ENCODE measurements at regions not wholly inside any gene's neighbourhood (a gene's known extent, or its start where the extent isn't known, plus 50 kb on each side); places are given as distances from the start of the nearest gene placed in this dataset.
"Not testable (repeated sequence)": the region's sequence is repeated elsewhere in the genome, so short reads cannot be mapped to it uniquely, and the experiment has no call there.

- H3K36me3 ChIP-seq (replicated peaks in 1 of 2; ENCODE audit: control insufficient read depth in 2 of 2, insufficient read depth in 2 of 2, low read length in 2 of 2); H3K27me3 ChIP-seq (ENCODE audit: control insufficient read depth in 3 of 3, insufficient read depth in 3 of 3, low read depth in 1 of 3, low read length in 3 of 3); H2BK12ac ChIP-seq (ENCODE audit: low read length); DNase-seq (ENCODE audit: low spot score); H3K4ac ChIP-seq (ENCODE audit: low read length); H4K91ac ChIP-seq (ENCODE audit: low read depth, low read length, poor library complexity); H3K27ac ChIP-seq (replicated peaks; ENCODE audit: low read length); H3K79me1 ChIP-seq (ENCODE audit: low read depth, low read length); H3K4me1 ChIP-seq (ENCODE audit: control insufficient read depth in 2 of 2, insufficient read depth in 1 of 2, low read depth in 1 of 2, low read length in 2 of 2); H2BK120ac ChIP-seq (ENCODE audit: low read depth, low read length); H3K4me3 ChIP-seq (ENCODE audit: low read length in 2 of 2); H3K9me3 ChIP-seq (replicated peaks in 1 of 2; ENCODE audit: control insufficient read depth in 2 of 2, insufficient read depth in 1 of 2, low read depth in 1 of 2, low read length in 2 of 2); H2BK15ac ChIP-seq (ENCODE audit: low read length); H3K9ac ChIP-seq (ENCODE audit: low read depth, low read length, poor library complexity); H3K14ac ChIP-seq (ENCODE audit: low read length); H3K23ac ChIP-seq (ENCODE audit: low read depth, low read length, poor library complexity); H3K4me2 ChIP-seq (ENCODE audit: insufficient read depth, low read length, poor library complexity, severe bottlenecking); H4K8ac ChIP-seq (ENCODE audit: low read depth, low read length); H2BK5ac ChIP-seq (ENCODE audit: low read length); H2AFZ ChIP-seq (ENCODE audit: low read length); H3K18ac ChIP-seq (ENCODE audit: low read length); H2AK5ac ChIP-seq (ENCODE audit: low read depth, low read length): not testable (repeated sequence)
- no CpG with 5 or more reads among the region's 13 CpGs for WGBS, 2 donors (ENCODE audit: extremely low coverage in 2 of 2, insufficient read length in 2 of 2, insufficient replicate concordance in 1 of 2)
Measured at GRCh38 chr18:78438235-78438634, 541.4 kb upstream of the SALL3 start.

GRCh38 chr18:78445880-78446279, 533.7 kb upstream of the SALL3 start:
- H3K36me3 ChIP-seq (replicated peaks in 1 of 2; ENCODE audit: control insufficient read depth in 2 of 2, insufficient read depth in 2 of 2, low read length in 2 of 2), result peaks cover 0 to 2% of the 10 kb centered on the region in 2 donors
- H3K27me3 ChIP-seq (ENCODE audit: control insufficient read depth in 3 of 3, insufficient read depth in 3 of 3, low read depth in 1 of 3, low read length in 3 of 3), result no peaks in the 10 kb centered on the region
- H3K4me1 ChIP-seq (ENCODE audit: control insufficient read depth in 2 of 2, insufficient read depth in 1 of 2, low read depth in 1 of 2, low read length in 2 of 2), result no peaks in the 10 kb centered on the region
- DNase-seq (ENCODE audit: low spot score), result no peak
- no peak overlapping the region for H2BK15ac ChIP-seq (ENCODE audit: low read length)
- H3K79me1 ChIP-seq (ENCODE audit: low read depth, low read length), result peaks cover 2% of the 10 kb centered on the region
- H3K4ac ChIP-seq (ENCODE audit: low read length), result no peak overlapping the region
- H3K27ac ChIP-seq (replicated peaks; ENCODE audit: low read length), result no peak overlapping the region
- H3K4me3 ChIP-seq (ENCODE audit: low read length in 2 of 2), result no peak overlapping the region
- no peak overlapping the region for H2AK5ac ChIP-seq (ENCODE audit: low read depth, low read length)
- no peak overlapping the region for H3K14ac ChIP-seq (ENCODE audit: low read length)
- H4K8ac ChIP-seq (ENCODE audit: low read depth, low read length), result no peak overlapping the region
- H3K4me2 ChIP-seq (ENCODE audit: insufficient read depth, low read length, poor library complexity, severe bottlenecking), result no peak overlapping the region
- H4K91ac ChIP-seq (ENCODE audit: low read depth, low read length, poor library complexity), result no peak overlapping the region
- H2BK120ac ChIP-seq (ENCODE audit: low read depth, low read length), result no peak overlapping the region
- no peak overlapping the region for H3K9ac ChIP-seq (ENCODE audit: low read depth, low read length, poor library complexity)
- no peak overlapping the region for H2AFZ ChIP-seq (ENCODE audit: low read length)
- no CpG with 5 or more reads among the region's 12 CpGs for WGBS, 2 donors (ENCODE audit: extremely low coverage in 2 of 2, insufficient read length in 2 of 2, insufficient replicate concordance in 1 of 2)
- H3K18ac ChIP-seq (ENCODE audit: low read length), result no peak overlapping the region
- H3K23ac ChIP-seq (ENCODE audit: low read depth, low read length, poor library complexity), result no peak overlapping the region
- H2BK12ac ChIP-seq (ENCODE audit: low read length), result no peak overlapping the region
- H2BK5ac ChIP-seq (ENCODE audit: low read length), result no peak overlapping the region
- peaks cover 0 to 9% of the 10 kb centered on the region in 2 donors for H3K9me3 ChIP-seq (replicated peaks in 1 of 2; ENCODE audit: control insufficient read depth in 2 of 2, insufficient read depth in 1 of 2, low read depth in 1 of 2, low read length in 2 of 2)

GRCh38 chr18:78447211-78447610, 532.4 kb upstream of the SALL3 start:
- Histone ChIP-seq H2BK5ac (ENCODE audit: low read length) (no peak overlapping the region), H3K4me3 (ENCODE audit: low read length in 2 of 2) (no peak overlapping the region), H3K9me3 (replicated peaks in 1 of 2; ENCODE audit: control insufficient read depth in 2 of 2, insufficient read depth in 1 of 2, low read depth in 1 of 2, low read length in 2 of 2) (peaks cover 0 to 9% of the 10 kb centered on the region in 2 donors), H3K23ac (ENCODE audit: low read depth, low read length, poor library complexity) (no peak overlapping the region), H3K4me1 (ENCODE audit: control insufficient read depth in 2 of 2, insufficient read depth in 1 of 2, low read depth in 1 of 2, low read length in 2 of 2) (no peaks in the 10 kb centered on the region), H3K27ac (replicated peaks; ENCODE audit: low read length) (no peak overlapping the region), H2BK120ac (ENCODE audit: low read depth, low read length) (no peak overlapping the region), H3K9ac (ENCODE audit: low read depth, low read length, poor library complexity) (no peak overlapping the region), H3K18ac (ENCODE audit: low read length) (no peak overlapping the region), H2BK12ac (ENCODE audit: low read length) (no peak overlapping the region), H2BK15ac (ENCODE audit: low read length) (no peak overlapping the region), H3K27me3 (ENCODE audit: control insufficient read depth in 3 of 3, insufficient read depth in 3 of 3, low read depth in 1 of 3, low read length in 3 of 3) (no peaks in the 10 kb centered on the region), H3K14ac (ENCODE audit: low read length) (no peak overlapping the region), H2AK5ac (ENCODE audit: low read depth, low read length) (no peak overlapping the region), H3K4ac (ENCODE audit: low read length) (no peak overlapping the region), H4K91ac (ENCODE audit: low read depth, low read length, poor library complexity) (no peak overlapping the region), H3K36me3 (replicated peaks in 1 of 2; ENCODE audit: control insufficient read depth in 2 of 2, insufficient read depth in 2 of 2, low read length in 2 of 2) (peaks cover 0 to 2% of the 10 kb centered on the region in 2 donors), H4K8ac (ENCODE audit: low read depth, low read length) (no peak overlapping the region), H3K4me2 (ENCODE audit: insufficient read depth, low read length, poor library complexity, severe bottlenecking) (no peak overlapping the region), H2AFZ (ENCODE audit: low read length) (no peak overlapping the region), H3K79me1 (ENCODE audit: low read depth, low read length) (peaks cover 2% of the 10 kb centered on the region)
- no peak for DNase-seq (ENCODE audit: low spot score)
- WGBS, 2 donors (ENCODE audit: extremely low coverage in 2 of 2, insufficient read length in 2 of 2, insufficient replicate concordance in 1 of 2), result no CpG with 5 or more reads among the region's 4 CpGs

- Histone ChIP-seq H4K8ac (ENCODE audit: low read depth, low read length) (no peak overlapping the region), H3K4ac (ENCODE audit: low read length) (no peak overlapping the region), H3K36me3 (replicated peaks in 1 of 2; ENCODE audit: control insufficient read depth in 2 of 2, insufficient read depth in 2 of 2, low read length in 2 of 2) (peaks cover 0 to 2% of the 10 kb centered on the region in 2 donors), H2BK5ac (ENCODE audit: low read length) (no peak overlapping the region), H3K9me3 (replicated peaks in 1 of 2; ENCODE audit: control insufficient read depth in 2 of 2, insufficient read depth in 1 of 2, low read depth in 1 of 2, low read length in 2 of 2) (peaks cover 0 to 9% of the 10 kb centered on the region in 2 donors), H3K4me2 (ENCODE audit: insufficient read depth, low read length, poor library complexity, severe bottlenecking) (no peak overlapping the region), H2BK12ac (ENCODE audit: low read length) (no peak overlapping the region), H3K18ac (ENCODE audit: low read length) (no peak overlapping the region), H2AFZ (ENCODE audit: low read length) (no peak overlapping the region), H3K27me3 (ENCODE audit: control insufficient read depth in 3 of 3, insufficient read depth in 3 of 3, low read depth in 1 of 3, low read length in 3 of 3) (no peaks in the 10 kb centered on the region), H3K4me3 (ENCODE audit: low read length in 2 of 2) (no peak overlapping the region), H2BK15ac (ENCODE audit: low read length) (no peak overlapping the region), H3K27ac (replicated peaks; ENCODE audit: low read length) (no peak overlapping the region), H2AK5ac (ENCODE audit: low read depth, low read length) (no peak overlapping the region), H3K9ac (ENCODE audit: low read depth, low read length, poor library complexity) (no peak overlapping the region), H3K79me1 (ENCODE audit: low read depth, low read length) (peaks cover 2% of the 10 kb centered on the region), H3K4me1 (ENCODE audit: control insufficient read depth in 2 of 2, insufficient read depth in 1 of 2, low read depth in 1 of 2, low read length in 2 of 2) (no peaks in the 10 kb centered on the region), H2BK120ac (ENCODE audit: low read depth, low read length) (no peak overlapping the region), H3K14ac (ENCODE audit: low read length) (no peak overlapping the region), H4K91ac (ENCODE audit: low read depth, low read length, poor library complexity) (no peak overlapping the region), H3K23ac (ENCODE audit: low read depth, low read length, poor library complexity) (no peak overlapping the region)
- no CpG with 5 or more reads among the region's 5 CpGs for WGBS, 2 donors (ENCODE audit: extremely low coverage in 2 of 2, insufficient read length in 2 of 2, insufficient replicate concordance in 1 of 2)
- no peak for DNase-seq (ENCODE audit: low spot score)
Measured at GRCh38 chr18:78448106-78448505, 531.5 kb upstream of the SALL3 start.

Measured in neuronal stem cell (in vitro differentiated cells).